ENCODE measurements at regions not wholly inside any gene's neighbourhood (a gene's known extent, or its start where the extent isn't known, plus 50 kb on each side); places are given as distances from the start of the nearest gene placed in this dataset.

DNA sequence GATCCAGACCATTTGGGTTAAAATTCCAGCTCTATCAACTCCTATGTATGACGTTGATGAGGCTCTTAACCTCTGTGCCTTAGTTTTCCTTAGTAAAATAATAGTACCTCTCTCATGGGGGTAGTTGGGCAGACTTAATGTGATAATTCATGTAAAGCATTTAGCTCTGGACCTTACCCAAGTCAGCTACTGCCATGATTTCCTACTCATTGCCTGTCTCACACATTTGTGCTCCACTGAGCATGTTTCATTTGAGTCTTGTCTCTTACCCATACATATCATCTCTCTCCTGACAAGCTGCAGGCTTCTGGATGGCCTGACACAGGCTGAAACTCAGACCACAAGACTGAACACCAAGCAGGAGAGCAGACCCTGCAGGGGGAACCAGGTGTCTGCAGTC is 77.7 kb upstream of the ZBTB40 start (continued):
- TF ChIP-seq NRF1 (IDR thresholded peaks at IDR 0.05; ENCODE audit: low read depth, low read length), result no peak
- no peak for TF ChIP-seq ATF2 (IDR thresholded peaks at IDR 0.05; ENCODE audit: low read length)
- TF ChIP-seq EZH2 (IDR thresholded peaks at IDR 0.05; ENCODE audit: low read depth, low read length, severe bottlenecking), result no peak
- TF ChIP-seq CHD2 (IDR thresholded peaks at IDR 0.05; ENCODE audit: low read length), result no peak
- TF ChIP-seq JUN (IDR thresholded peaks at IDR 0.05; ENCODE audit: low read depth, low read length), result no peak

Data from H1 (cell line).